Mesendoderm (in vitro differentiated cells): ENCODE measurements at regions not wholly inside any gene's neighbourhood (a gene's known extent, or its start where the extent isn't known, plus 50 kb on each side); places are given as distances from the start of the nearest gene placed in this dataset.

Experiments
- DNase-seq: peaks from one replicate; pipeline ENCODE4 v3.0.0; 2013
- H2AK5ac ChIP-seq: 2 replicates; pipeline ENCODE4 v1.6.1; 2013; ENCODE audit warnings: low read length, inconsistent platforms
- H2BK120ac ChIP-seq: 2 replicates; pipeline ENCODE4 v1.6.1; 2013; ENCODE audit warnings: low read depth, mild to moderate bottlenecking, low read length, moderate library complexity, mixed read lengths
- H2BK15ac ChIP-seq: replicated peaks from 2 replicates; pipeline ENCODE4 v1.6.1; 2013; ENCODE audit warnings: low read depth, mild to moderate bottlenecking, moderate library complexity
- H2BK5ac ChIP-seq: 2 replicates; pipeline ENCODE4 v1.6.1; 2013; ENCODE audit warnings: low read length, inconsistent platforms
- H3K18ac ChIP-seq: 2 replicates; pipeline ENCODE4 v1.6.1; 2013; ENCODE audit warnings: mild to moderate bottlenecking, low read length, mixed read lengths
- H3K23ac ChIP-seq: one replicate; pipeline ENCODE4 v1.6.1; 2013; ENCODE audit warnings: low read length
- H3K27ac ChIP-seq: 2 replicates; pipeline ENCODE4 v1.5.1; 2013; ENCODE audit warnings: low read depth, mild to moderate bottlenecking, inconsistent platforms, low read length, moderate library complexity
- H3K27me3 ChIP-seq: 2 replicates; pipeline ENCODE4 v1.6.1; 2013; ENCODE audit warnings: low read length, control low read depth, mild to moderate bottlenecking, inconsistent platforms; ENCODE audit not compliant: insufficient read depth, poor library complexity
- H3K36me3 ChIP-seq: 2 replicates; pipeline ENCODE4 v1.6.1; 2013; ENCODE audit warnings: low read length, inconsistent platforms; ENCODE audit not compliant: control insufficient read depth, insufficient read depth
- H3K4ac ChIP-seq: one replicate; pipeline ENCODE4 v1.6.1; 2013; ENCODE audit warnings: low read depth, mild to moderate bottlenecking, low read length, moderate library complexity
- H3K4me1 ChIP-seq: 2 replicates; pipeline ENCODE4 v1.6.1; 2013; ENCODE audit warnings: low read depth, low read length, inconsistent platforms; ENCODE audit not compliant: control insufficient read depth
- H3K4me2 ChIP-seq: 2 replicates; pipeline ENCODE4 v1.6.1; 2013; ENCODE audit warnings: low read length
- H3K4me3 ChIP-seq: 2 replicates; pipeline ENCODE4 v1.5.1; 2013; ENCODE audit warnings: mild to moderate bottlenecking, low read length
- H3K56ac ChIP-seq: one replicate; pipeline ENCODE4 v1.6.1; 2013; ENCODE audit warnings: low read length
- H3K79me1 ChIP-seq: 2 replicates; pipeline ENCODE4 v1.6.1; 2013; ENCODE audit warnings: low read length, inconsistent platforms
- H3K79me2 ChIP-seq: 2 replicates; pipeline ENCODE4 v1.6.1; 2013; ENCODE audit warnings: mild to moderate bottlenecking, low read length; ENCODE audit not compliant: control insufficient read depth, insufficient read depth
- H3K9ac ChIP-seq: 2 replicates; pipeline ENCODE4 v1.6.1; 2013; ENCODE audit warnings: low read length, inconsistent platforms
- H4K5ac ChIP-seq: one replicate; pipeline ENCODE4 v1.6.1; 2013; ENCODE audit warnings: low read length
- H4K8ac ChIP-seq: one replicate; pipeline ENCODE4 v1.6.1; 2013; ENCODE audit warnings: low read depth, mild to moderate bottlenecking, control low read depth, low read length, moderate library complexity
- WGBS: extraction: QIAGEN DNeasy Blood & Tissue Kit; methylation state at CpG from one replicate; pipeline ENCODE4 v1.1.7; 2013; ENCODE audit warnings: low lambda C conversion rate, missing lambda C conversion rate; ENCODE audit not compliant: insufficient coverage; ENCODE audit errors: extremely low coverage; 5-methylcytosine and 5-hydroxymethylcytosine counted together

GRCh38 chr22:49564054-49564453 is 263.6 kb downstream of the BRD1 start:
- Histone ChIP-seq H3K79me1 (no peaks in the 10 kb centered on the region), H2BK15ac (no peak overlapping the region), H3K4me1 (no peaks in the 10 kb centered on the region), H3K23ac (no peak overlapping the region), H2AK5ac (no peak overlapping the region), H2BK120ac (no peak overlapping the region), H3K56ac (no peak overlapping the region), H3K4ac (no peak overlapping the region), H3K79me2 (no peaks in the 10 kb centered on the region), H3K36me3 (no peaks in the 10 kb centered on the region), H4K5ac (no peak overlapping the region), H2BK5ac (no peak overlapping the region), H3K4me3 (no peak overlapping the region), H4K8ac (no peak overlapping the region), H3K27ac (no peak overlapping the region), H3K9ac (no peak overlapping the region), H3K27me3 (no peaks in the 10 kb centered on the region), H3K4me2 (no peak overlapping the region), H3K18ac (no peak overlapping the region)
- DNase-seq, result no peak
- no CpG with 5 or more reads among the region's 5 CpGs for WGBS

- no peak overlapping the region for H2AK5ac ChIP-seq
- H3K36me3 ChIP-seq, result no peaks in the 10 kb centered on the region
- no peaks in the 10 kb centered on the region for H3K79me2 ChIP-seq
- H4K5ac ChIP-seq, result no peak overlapping the region
- H3K79me1 ChIP-seq, result no peaks in the 10 kb centered on the region
- H3K27ac ChIP-seq, result no peak overlapping the region
- no peak overlapping the region for H4K8ac ChIP-seq
- H3K4me3 ChIP-seq, result no peak overlapping the region
- H2BK5ac ChIP-seq, result no peak overlapping the region
- WGBS, result 100% methylated on average over 4 of the region's 4 CpGs
- H3K4me2 ChIP-seq, result no peak overlapping the region
- no peak overlapping the region for H3K23ac ChIP-seq
- no peak overlapping the region for H3K56ac ChIP-seq
- H3K27me3 ChIP-seq, result no peaks in the 10 kb centered on the region
- no peaks in the 10 kb centered on the region for H3K4me1 ChIP-seq
- H3K4ac ChIP-seq, result no peak overlapping the region
- no peak overlapping the region for H2BK120ac ChIP-seq
- H2BK15ac ChIP-seq, result no peak overlapping the region
- no peak for DNase-seq
- H3K9ac ChIP-seq, result no peak overlapping the region
- no peak overlapping the region for H3K18ac ChIP-seq
These were observed 264.9 kb downstream of the BRD1 start for GRCh38 chr22:49562685-49563249.

GRCh38 chr22:49561976-49562375 is 265.7 kb downstream of the BRD1 start:
- no peaks in the 10 kb centered on the region for H3K79me1 ChIP-seq
- H4K8ac ChIP-seq, result no peak overlapping the region
- H4K5ac ChIP-seq, result no peak overlapping the region
- no peak overlapping the region for H3K4ac ChIP-seq
- no peak overlapping the region for H2BK120ac ChIP-seq
- DNase-seq, result no peak
- no peak overlapping the region for H3K4me3 ChIP-seq
- H3K36me3 ChIP-seq, result no peaks in the 10 kb centered on the region
- no peak overlapping the region for H3K56ac ChIP-seq
- H3K23ac ChIP-seq, result no peak overlapping the region
- H3K27me3 ChIP-seq, result no peaks in the 10 kb centered on the region
- no peak overlapping the region for H2BK5ac ChIP-seq
- no peaks in the 10 kb centered on the region for H3K79me2 ChIP-seq
- H3K4me2 ChIP-seq, result no peak overlapping the region
- no CpG with 5 or more reads among the region's 6 CpGs for WGBS
- no peak overlapping the region for H3K9ac ChIP-seq
- no peak overlapping the region for H2BK15ac ChIP-seq
- no peak overlapping the region for H3K27ac ChIP-seq
- H3K18ac ChIP-seq, result no peak overlapping the region
- H2AK5ac ChIP-seq, result no peak overlapping the region
- H3K4me1 ChIP-seq, result no peaks in the 10 kb centered on the region

GRCh38 chr22:49561338-49561737 is 266.3 kb downstream of the BRD1 start:
- no peak overlapping the region for H3K4ac ChIP-seq
- H4K5ac ChIP-seq, result no peak overlapping the region
- no peak overlapping the region for H3K4me2 ChIP-seq
- no peaks in the 10 kb centered on the region for H3K36me3 ChIP-seq
- no CpG with 5 or more reads among the region's 4 CpGs for WGBS
- no peaks in the 10 kb centered on the region for H3K79me2 ChIP-seq
- H3K9ac ChIP-seq, result no peak overlapping the region
- no peak overlapping the region for H4K8ac ChIP-seq
- no peak overlapping the region for H2BK15ac ChIP-seq
- H3K79me1 ChIP-seq, result no peaks in the 10 kb centered on the region
- H3K27ac ChIP-seq, result no peak overlapping the region
- no peak overlapping the region for H2BK120ac ChIP-seq
- no peak overlapping the region for H3K56ac ChIP-seq
- no peak overlapping the region for H3K4me3 ChIP-seq
- H2AK5ac ChIP-seq, result no peak overlapping the region
- no peak for DNase-seq
- H3K4me1 ChIP-seq, result no peaks in the 10 kb centered on the region
- H3K27me3 ChIP-seq, result no peaks in the 10 kb centered on the region
- no peak overlapping the region for H3K23ac ChIP-seq
- H2BK5ac ChIP-seq, result no peak overlapping the region
- H3K18ac ChIP-seq, result no peak overlapping the region

GRCh38 chr22:49555526-49555925 is 272.1 kb downstream of the BRD1 start:
- Histone ChIP-seq H3K27me3 (no peaks in the 10 kb centered on the region), H3K79me2 (no peaks in the 10 kb centered on the region), H3K23ac (no peak overlapping the region), H3K4me2 (no peak overlapping the region), H2BK15ac (no peak overlapping the region), H4K8ac (no peak overlapping the region), H3K27ac (no peak overlapping the region), H2AK5ac (no peak overlapping the region), H3K9ac (no peak overlapping the region), H2BK5ac (no peak overlapping the region), H3K18ac (no peak overlapping the region), H3K4me3 (no peak overlapping the region), H3K36me3 (no peaks in the 10 kb centered on the region), H4K5ac (no peak overlapping the region), H3K79me1 (no peaks in the 10 kb centered on the region), H3K4me1 (no peaks in the 10 kb centered on the region), H2BK120ac (no peak overlapping the region), H3K56ac (no peak overlapping the region), H3K4ac (no peak overlapping the region)
- no CpG with 5 or more reads among the region's 11 CpGs for WGBS
- no peak for DNase-seq

GRCh38 chr22:49554741-49555140 is 272.9 kb downstream of the BRD1 start:
- no peak overlapping the region for H3K23ac ChIP-seq
- no peak overlapping the region for H3K18ac ChIP-seq
- H3K79me1 ChIP-seq, result no peaks in the 10 kb centered on the region
- no peaks in the 10 kb centered on the region for H3K27me3 ChIP-seq
- no peak overlapping the region for H2BK5ac ChIP-seq
- no peaks in the 10 kb centered on the region for H3K36me3 ChIP-seq
- WGBS, result no CpG with 5 or more reads among the region's 17 CpGs
- no peaks in the 10 kb centered on the region for H3K4me1 ChIP-seq
- no peak overlapping the region for H3K4me2 ChIP-seq
- no peak overlapping the region for H3K56ac ChIP-seq
- no peak overlapping the region for H2AK5ac ChIP-seq
- no peak for DNase-seq
- H4K8ac ChIP-seq, result no peak overlapping the region
- no peak overlapping the region for H3K4ac ChIP-seq
- no peak overlapping the region for H2BK15ac ChIP-seq
- H3K9ac ChIP-seq, result no peak overlapping the region
- H3K79me2 ChIP-seq, result no peaks in the 10 kb centered on the region
- no peak overlapping the region for H2BK120ac ChIP-seq
- H3K4me3 ChIP-seq, result no peak overlapping the region
- H4K5ac ChIP-seq, result no peak overlapping the region
- no peak overlapping the region for H3K27ac ChIP-seq
